NCI-H1048 (cell line): ENCODE measurements at regions not wholly inside any gene's neighbourhood (a gene's known extent, or its start where the extent isn't known, plus 50 kb on each side); places are given as distances from the start of the nearest gene placed in this dataset.

Source experiments
- DNase-seq: peaks from one replicate; lab custom pipeline; 2025; lab: John Stamatoyannopoulos, UW

GRCh38 chr9:23172206-23172605, 653.8 kb downstream of the ELAVL2 start:
- DNase-seq: no peak

DNA sequence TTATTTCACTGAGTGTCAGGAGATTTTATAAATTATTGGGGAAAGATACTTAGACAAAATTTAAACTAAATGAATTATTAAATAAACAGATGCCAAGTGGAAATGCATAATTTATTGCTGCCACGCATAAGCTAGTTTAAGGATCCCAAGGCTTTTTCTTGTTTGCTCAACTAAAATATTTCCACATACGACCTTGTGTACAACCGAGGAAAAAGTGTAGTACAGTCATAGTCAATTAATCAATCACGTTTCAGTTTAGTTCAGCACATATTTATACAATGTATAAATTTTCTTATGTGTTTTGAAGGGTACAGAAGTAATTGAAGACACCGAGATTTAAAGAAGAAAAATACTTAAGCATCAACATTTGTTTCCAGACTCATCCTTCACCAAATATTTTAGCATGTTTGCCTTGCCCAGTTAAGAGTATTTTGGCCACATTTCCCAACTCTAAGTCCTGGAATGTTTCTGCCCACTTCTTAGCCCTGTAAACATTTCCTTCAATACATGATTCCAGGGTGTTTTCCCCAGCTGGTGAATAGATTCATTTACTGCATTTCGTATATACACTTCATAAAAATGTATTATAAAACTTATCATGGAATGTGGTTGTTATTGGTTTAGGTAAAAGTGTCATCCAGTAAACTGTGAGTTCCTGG, 652.9 kb downstream of the ELAVL2 start:
- DNase-seq: no peak

- no peak for DNase-seq
These were observed 631.8 kb downstream of the ELAVL2 start for GRCh38 chr9:23194281-23194680.

GRCh38 chr9:23215688-23216087, 610.4 kb downstream of the ELAVL2 start:
- DNase-seq: no peak

DNA sequence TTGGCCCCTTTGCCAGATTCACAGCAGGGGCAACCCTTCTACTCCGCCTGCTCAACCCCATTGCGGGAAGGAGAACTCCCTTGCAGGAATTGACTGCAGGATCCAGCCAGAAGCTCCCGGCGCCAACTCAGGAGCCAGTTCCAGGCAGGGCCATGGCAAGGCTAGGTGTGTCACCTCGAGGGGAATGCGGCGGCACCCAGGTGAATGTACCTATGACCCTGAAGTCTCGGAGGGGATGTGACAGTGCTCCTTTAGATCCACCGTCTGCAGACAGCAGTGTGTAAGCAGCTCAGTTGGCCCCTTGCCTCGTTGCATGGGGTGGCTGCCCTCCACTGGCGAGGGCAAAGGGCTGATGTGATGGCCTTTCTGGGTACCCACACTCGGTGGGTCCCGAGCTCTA, 606.6 kb downstream of the ELAVL2 start:
- DNase-seq: no peak

DNA sequence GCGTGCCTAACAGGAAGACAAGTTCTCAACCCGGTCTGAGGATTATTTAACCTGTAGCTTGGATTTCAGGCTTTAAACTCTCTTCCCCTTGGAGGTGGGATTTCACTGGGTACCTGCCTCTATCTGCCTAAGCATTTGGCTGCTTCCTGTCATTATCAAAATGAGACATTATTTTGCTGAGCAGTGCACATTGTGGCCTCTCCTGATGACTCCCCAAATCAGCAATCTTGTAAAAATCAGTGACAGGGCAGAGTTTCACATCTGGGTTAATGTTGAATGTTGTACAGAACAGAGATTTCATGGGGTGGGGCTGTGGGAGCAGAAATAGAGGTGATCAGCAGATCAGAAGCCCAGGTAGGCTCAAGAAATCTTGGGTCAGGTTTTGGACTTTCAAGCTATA, 605.9 kb downstream of the ELAVL2 start:
- DNase-seq: no peak

DNA sequence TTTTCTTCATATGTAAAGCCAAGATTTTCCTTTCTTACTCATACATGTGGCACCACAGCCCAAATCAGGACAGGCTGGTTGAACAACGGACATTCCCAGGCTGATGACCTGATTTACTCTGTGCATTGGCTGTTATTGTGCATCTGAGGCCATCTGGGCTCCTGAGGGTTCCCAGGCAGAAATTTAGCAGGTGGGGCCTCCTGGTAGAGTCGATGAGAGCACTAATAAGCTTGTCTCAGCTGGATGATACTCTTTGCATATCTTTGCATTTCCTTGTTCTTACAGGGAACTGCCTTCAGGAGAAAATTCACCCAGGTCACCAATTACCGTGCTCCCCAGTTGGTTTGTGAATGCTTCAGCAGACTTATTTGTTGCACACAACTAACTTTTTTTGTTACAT, 605.1 kb downstream of the ELAVL2 start:
- DNase-seq: no peak

- no peak for DNase-seq
These were observed 596.1 kb downstream of the ELAVL2 start for GRCh38 chr9:23229890-23230317.

DNA sequence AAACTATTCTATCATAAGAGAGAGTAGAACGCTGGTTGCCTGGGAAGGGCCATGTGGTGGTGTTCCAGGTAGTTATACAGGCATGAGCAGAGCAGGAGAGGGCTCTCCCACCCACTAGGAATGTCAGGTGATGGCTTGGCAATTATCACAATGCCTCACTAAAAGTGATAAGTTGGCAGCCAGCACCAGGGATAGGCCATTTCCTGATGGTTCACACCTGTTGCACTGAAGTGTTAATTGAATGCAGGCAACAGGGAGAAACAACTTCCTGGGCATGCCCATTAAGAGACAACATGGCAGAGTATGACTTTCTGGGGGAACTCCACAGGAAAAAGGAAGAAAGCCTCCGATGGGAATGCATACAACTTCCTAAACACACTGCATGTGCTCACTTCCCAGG, 593.2 kb downstream of the ELAVL2 start:
- DNase-seq: no peak

- DNase-seq: no peak
These were observed 582.5 kb downstream of the ELAVL2 start for GRCh38 chr9:23243523-23243922.

DNA sequence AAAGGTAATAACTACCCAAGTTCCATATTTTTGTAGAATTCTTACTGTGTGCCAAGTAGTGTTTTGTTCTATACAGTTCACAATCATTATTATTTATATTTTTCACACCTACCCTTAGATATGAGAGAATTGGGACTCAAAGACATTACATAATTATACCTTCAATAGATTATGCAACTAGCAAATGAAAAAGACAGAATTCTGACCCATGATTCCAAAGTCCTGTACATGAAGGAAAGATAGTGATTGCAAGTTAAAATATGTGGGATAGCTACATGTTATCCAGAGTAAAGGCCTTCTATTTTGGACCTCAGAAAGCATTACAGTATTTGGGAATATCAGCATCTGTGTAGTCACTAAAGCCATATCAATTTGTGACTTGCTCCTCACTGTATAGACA, 581.0 kb downstream of the ELAVL2 start:
- DNase-seq: no peak

DNA sequence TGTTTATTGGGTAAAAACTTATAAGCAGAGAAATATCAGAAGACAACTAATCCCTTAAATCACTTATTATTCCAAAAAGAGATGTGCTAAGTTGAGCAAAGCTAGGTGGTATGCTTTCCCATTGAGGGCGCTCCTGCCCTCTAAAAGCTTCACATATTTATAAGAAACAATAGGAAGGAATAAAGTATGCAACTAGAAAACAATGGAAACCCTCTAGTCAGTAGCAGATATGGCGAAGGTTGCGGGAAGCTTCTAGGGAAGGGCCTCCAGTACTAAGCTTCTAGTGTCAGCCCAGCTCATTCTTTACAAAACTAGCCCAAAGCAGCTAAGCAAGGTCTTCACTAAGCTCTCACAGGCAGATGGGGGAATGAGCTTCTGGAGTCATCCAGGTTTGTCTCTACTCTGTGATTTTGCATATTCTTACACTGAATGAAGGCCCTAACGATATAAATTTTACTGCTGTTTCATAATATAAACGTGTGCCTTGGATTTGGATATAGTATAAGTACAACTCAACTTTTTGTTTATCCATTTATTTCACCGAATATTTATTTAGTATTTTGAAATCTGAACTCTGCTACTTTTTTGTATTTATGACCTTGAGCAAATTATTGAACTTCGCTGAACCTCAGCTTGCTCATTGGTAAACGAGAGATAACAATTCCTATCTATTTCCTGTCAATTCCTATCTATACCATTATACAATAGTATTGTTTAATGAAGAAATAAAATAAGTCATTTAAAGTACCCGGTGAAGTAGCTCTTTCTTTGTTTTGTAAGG, 571.4 kb downstream of the ELAVL2 start:
- DNase-seq: no peak

DNA sequence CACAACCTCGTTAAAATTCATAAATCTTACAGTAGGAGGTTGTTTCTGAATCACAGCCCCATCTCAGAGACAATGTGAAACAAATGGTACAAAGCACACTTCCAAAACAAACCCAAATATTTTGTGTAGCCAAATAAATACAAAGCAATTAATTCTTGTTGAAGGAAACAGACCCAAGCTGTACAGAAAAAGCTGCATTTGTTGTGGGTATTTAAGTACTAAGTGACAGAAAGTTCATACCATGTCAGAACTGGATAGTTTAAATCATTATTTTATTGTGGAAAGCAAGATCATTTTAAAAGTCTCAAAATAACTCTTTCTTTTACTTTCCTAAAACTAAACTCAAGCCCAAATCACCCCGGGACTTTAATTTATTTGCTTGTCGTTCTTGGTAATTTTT, 570.7 kb downstream of the ELAVL2 start:
- DNase-seq: no peak

DNA sequence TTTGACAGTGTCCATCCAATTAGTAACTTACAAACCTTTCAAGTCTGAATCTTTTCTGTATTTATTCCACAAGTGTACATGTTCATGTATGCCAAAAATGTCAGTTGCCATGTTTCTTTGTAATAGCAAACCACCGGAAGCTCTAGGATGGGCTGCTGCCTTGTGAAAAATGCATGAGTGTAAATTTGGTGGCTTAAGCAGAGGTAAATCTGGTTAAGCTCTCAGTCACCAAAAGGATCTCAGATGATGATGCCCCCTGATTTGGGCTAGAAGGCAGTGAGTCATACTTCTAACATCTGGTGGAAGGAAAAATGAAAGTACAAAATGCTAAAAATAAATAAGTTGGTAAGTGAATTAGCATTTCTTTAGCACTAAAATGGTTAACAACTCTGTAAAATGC, 567.5 kb downstream of the ELAVL2 start:
- no peak for DNase-seq

- DNase-seq: no peak
These were observed 547.5 kb downstream of the ELAVL2 start for GRCh38 chr9:23278561-23278960.

DNA sequence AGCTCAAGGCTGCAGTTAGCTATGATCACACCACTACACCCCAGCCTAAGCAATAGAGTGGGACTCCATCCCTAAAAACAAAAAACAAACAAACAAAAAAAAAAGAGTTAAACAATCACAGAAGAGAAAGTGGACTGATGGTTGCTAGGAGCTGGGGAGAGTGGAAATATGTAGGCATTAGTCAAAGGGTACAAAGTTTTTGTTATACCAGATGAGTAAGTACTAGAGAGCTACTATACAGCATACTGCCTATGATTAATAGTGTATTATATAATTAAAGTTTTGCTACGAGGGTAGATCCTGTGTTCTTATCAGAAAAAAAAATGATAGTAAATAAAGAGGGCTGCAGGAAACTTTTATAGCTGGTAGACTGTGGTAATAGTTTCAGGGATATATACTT, 538.6 kb downstream of the ELAVL2 start:
- no peak for DNase-seq

DNA sequence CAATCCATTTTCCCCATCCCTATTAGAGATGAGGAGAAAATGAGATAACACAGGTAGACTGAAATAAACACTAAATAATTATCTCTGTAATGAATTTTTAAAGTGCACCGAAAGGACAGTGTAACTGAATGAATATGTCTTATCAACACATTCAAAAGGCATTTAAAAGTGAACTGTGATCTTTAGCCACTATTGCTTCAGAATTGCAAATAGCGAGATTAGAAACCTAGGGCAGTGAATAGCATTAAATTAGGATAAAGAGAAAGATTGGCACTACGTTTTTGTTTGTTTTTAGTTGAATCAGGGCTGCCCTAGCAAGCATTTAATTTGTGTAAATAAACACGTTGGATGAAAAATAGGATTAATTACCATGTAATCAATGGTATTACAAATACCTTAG, 537.5 kb downstream of the ELAVL2 start:
- DNase-seq: no peak

GRCh38 chr9:23290973-23291372, 535.1 kb downstream of the ELAVL2 start:
- DNase-seq: no peak

- DNase-seq: no peak
These were observed 523.8 kb downstream of the ELAVL2 start for GRCh38 chr9:23302281-23302680.

GRCh38 chr9:23306731-23307130, 519.3 kb downstream of the ELAVL2 start:
- DNase-seq: no peak

DNA sequence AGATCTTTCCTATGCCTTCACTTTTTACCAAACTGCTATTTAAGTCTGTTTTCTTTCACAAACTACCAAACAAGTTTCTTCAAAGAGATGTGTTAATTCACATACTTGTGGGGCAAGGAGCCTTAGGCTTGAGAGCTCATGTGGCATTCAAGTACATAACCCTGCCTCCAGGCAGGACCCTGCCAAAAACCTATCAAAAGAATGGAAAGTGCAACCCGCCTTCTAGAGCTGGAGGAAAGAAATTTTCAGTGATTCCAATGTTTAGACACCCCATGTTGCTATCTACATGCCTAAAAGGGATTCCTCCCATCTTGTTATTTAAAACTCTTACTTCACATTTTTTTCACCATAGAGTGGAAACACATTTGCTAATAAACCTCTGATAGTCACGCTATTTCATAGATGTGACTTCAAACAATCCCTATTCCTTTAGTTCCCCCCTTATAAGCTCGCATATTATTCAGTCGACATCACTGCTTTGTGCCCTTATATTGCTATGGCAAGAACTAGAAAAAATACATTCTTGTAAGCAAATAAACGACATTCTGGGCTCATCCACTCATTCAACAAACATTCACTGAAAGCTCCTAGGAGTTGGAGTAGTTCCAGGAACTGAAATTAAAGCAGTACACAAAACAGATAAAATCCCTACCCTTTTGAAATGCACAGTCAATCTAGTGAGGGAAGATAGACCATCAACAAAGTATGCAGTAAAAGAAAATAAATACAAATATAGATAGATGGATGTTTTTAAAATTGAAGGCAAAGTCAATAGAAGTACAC, 518.1 kb downstream of the ELAVL2 start:
- DNase-seq: no peak

DNA sequence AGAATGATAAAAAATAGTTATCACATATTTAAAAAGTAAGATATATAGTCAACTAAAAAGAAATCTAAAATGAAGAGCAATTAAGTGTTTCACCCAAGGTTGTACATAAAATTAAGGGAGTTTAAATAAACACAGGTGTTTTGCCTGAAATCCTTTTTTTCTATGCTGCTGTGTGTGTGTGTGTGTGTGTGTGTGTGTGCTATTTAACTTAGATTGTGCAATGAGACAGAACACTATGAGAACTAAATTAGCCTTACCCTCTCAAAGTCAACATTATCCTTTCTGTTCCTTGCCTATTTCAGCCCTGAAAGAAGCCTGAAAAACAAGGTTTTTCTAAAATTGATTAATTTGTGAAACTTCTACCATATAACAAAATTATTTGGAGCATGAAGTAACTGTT, 516.2 kb downstream of the ELAVL2 start:
- no peak for DNase-seq

- DNase-seq: no peak
These were observed 511.8 kb downstream of the ELAVL2 start for GRCh38 chr9:23314247-23314646.
